ENCODE measurements at regions not wholly inside any gene's neighbourhood (a gene's known extent, or its start where the extent isn't known, plus 50 kb on each side); places are given as distances from the start of the nearest gene placed in this dataset.
"Not testable (repeated sequence)": the region's sequence is repeated elsewhere in the genome, so short reads cannot be mapped to it uniquely, and the experiment has no call there.

DNA sequence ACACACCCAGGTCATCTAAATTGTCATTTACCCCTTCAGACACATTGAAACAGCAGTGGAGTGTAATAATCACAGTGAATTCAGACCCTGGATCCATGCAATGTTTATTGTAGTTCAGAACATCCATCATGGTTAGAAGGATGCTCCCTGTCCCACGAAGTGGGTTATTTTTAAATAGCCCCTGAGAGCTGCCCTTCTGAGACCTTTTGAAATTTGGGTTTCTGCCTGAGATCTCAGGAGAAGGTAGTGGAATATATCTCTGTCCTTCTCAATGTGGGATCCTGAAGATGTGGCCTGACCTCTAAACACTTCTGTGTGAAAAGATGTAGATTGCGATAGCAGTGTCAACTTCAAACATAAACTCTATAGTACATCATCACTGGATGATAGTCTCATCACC is 1080.6 kb downstream of the TMEM121 start:
- DNase-seq = no peak

DNA sequence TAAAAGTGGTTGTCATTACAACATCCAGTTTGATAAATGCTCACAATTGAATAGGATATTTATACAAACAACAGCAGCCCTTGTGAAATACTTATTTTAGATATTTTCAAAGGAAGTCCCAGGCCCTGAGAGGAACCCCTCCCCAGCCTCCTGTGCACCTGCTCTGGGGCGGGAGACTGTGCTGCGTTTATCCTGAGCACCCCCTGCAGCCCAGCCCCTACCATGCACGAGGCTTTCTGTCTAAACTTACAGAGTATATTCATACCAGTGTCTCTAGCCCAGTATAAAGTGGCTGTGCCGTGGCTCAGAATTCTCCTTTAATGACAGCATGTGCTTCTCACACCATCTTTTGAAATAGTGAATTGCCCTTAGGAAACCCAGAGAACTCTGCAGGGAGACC is 1084.3 kb downstream of the TMEM121 start:
- no peak for DNase-seq

DNA sequence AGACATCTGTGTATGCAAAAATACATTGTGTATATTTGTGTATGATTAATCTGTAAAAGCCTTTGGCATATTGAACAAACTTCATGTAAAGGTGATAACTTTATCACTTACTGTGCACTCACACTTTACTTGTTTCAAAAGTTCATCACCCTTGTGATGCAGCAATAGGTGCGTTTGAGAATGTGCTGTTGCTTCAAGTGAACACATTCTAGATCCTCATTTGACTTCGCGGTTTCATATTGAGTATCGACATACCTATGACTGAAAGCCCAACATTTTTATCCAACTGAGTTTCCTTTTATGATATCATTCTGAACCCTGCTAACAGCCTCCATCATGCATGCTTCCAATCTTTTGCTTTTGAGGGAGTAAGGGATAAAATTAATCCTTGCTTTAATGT is 1086.9 kb downstream of the TMEM121 start:
- DNase-seq = no peak

DNA sequence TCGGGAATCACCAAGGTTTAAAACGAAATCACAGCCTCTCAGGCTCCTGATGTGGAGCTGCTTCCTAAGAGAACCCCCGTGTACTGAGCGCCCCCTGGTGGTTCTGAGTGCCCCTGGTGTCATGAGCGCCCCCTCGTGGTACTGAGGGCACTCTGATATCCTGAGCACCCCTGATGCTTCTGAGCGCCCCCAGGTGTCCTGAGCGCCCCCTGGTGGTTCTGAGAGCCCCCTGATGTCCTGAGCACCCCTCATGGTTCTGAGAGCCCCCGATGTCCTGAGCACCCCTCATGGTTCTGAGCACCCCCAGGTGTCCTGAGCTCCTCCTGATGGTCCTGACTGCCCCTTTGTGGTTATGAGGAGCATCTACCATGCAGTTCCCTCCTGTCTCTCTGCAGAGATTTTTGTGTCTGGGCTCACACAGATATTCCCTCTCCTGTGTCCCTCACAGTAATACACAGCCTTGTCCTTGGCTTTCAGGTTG is 1092.1 kb downstream of the TMEM121 start:
- DNase-seq = peak; percentile 78

DNA sequence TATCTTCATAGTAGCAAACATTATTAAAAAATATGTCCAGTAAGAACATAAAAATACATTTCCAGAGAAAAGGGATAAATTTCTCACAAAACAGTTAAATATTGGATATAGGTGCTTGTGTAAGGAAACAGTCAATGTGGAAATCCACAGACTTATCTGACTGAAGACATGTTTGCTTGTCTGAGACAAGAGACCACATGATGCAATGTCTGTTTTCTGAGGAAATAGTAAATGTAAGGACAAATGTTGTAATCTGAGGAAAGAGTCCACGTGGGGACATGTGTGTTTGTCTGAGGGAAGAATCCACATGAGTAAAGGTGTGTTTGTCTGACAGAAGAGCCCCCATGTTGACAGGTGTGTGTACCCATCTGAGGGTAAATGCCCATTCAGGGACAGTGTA is 1093.2 kb downstream of the TMEM121 start:
- no peak for DNase-seq

DNA sequence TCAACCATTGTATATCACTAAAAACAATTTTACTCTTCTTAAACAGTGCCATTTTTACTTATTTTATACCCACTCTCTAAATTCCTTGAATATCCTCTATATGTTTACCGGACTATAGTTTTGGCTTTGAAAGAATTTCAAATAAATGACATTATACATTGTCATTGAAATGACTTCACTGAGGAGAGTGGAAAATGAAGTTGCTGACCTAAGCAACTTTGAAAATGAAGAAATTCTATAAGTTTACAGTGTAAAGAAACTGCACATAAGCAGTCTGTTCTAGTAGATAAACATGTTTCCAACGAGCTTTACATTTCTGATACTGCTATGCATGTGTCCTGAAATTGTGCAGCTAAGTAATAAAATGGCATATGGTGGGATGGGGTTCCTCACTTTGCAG is 1094.0 kb downstream of the TMEM121 start:
- DNase-seq = no peak

DNA sequence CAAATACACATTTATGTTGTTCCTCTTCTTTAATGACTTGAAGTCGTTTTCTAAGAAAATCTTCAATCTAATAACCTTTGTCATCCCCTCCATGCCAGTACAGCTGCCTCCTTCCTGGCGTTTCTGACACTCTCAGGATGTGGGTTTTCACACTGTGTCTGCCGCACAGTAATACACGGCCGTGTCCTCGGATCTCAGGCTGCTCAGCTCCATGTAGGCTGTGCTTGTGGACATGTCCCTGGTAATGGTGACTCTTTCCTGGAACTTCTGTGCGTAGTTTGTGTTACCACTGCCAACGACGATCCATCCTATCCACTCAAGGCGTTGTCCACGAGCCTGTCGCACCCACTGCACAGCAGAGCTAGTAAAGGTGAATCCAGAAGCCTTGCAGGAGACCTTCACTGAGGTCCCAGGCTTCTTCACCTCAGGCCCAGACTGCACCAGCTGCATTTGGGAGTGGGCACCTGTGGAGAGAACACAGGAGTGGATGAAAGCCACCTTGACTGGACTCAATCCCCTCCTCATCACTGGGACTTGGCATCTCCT is 1095.9 kb downstream of the TMEM121 start:
- no peak for DNase-seq

DNA sequence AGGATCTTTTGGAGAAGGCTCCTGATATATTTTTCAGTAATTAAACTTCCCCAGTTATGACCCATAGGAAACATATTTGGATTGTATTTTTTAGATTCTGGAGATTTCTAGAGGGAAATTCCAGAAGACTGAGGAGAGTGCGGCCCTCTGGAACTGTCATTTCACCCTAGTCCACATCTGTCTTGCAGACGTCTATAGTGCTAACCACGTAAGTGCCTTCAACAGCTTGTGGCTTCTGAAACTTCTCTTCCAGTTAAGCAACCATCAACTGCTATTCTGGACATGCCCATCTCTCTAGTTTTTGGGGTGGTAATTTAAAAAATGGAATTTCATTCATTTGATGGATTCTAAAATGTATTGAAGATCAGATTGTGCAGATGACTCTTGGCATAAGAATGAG is 1098.8 kb downstream of the TMEM121 start:
- DNase-seq = no peak

DNA sequence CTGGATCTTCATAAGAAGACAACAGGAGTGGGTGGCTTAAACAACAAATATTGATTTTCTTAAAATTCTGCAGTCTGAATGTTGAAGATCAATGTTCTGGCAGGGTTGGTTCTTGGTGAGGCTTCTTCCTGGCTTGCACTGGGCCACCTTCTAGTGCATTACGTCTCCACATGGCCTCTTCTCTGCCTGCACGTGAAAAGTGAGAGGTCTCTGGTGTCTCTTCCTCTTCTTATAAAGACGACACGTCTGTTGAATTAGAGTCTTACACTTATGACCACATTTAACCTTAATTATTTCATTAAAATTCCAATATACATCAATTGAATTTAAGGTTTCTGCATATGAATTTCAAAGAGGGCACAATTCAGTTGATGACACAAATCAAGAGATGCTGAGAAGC is 1100.1 kb downstream of the TMEM121 start:
- DNase-seq = not testable (repeated sequence)

DNA sequence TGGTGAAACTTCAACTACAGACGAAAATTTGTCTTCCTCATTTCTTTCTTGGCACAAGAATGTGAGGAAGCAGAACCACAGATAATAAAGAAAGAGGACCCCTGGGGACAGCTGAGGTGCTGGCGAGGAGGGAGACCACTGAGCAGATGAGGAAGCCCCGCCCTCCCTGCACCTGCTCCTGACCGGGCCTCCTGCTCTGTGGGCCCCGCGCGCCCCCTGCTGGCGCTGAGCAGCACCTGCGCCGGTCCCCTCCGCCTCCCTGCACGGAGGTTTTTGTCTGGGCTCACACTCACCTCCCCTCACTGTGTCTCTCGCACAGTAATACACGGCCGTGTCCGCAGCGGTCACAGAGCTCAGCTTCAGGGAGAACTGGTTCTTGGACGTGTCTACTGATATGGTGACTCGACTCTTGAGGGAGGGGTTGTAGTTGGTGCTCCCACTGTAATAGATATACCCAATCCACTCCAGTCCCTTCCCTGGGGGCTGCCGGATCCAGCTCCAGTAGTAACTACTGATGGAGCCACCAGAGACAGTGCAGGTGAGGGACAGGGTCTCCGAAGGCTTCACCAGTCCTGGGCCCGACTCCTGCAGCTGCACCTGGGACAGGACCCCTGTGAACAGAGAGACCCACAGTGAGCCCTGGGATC is 1100.7 kb downstream of the TMEM121 start:
- peak; percentile 54 for DNase-seq

DNA sequence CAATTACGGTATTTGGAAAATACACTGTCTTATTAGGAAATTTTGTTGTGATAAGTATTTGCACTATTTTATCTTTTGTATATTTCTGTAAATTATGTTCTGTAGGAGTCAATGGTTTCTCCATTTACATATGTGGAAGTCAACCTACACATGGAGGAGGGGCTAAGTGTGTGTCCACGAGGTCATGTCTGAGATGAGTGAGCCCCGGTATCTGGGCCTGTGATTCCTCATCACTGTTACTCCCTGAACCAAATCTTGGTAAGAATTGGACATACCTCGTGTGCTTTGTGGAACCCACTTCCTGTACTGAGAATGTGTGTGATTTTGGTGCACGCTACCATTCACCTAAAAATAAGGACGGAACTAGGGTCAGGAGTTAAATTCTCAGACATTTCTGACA is 1105.5 kb downstream of the TMEM121 start:
- DNase-seq = no peak

DNA sequence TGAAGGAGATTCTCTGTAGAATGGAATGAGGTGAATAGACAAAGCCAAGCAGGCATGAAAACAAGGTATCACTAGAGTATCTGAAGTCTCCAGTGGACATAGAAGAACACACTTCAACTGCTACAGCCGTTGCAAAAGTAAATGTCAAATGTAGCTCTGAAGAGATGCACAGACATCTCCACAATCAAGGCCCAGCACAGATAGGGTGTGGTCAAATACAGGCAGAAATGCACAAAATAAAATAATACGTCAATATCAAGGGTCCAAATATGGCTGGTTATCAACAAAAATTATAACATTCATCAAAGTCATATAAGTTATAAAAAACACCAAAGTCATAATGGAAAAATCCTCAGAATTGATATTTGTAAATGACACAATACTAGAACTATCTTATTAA is 1107.3 kb downstream of the TMEM121 start:
- DNase-seq = no peak

DNA sequence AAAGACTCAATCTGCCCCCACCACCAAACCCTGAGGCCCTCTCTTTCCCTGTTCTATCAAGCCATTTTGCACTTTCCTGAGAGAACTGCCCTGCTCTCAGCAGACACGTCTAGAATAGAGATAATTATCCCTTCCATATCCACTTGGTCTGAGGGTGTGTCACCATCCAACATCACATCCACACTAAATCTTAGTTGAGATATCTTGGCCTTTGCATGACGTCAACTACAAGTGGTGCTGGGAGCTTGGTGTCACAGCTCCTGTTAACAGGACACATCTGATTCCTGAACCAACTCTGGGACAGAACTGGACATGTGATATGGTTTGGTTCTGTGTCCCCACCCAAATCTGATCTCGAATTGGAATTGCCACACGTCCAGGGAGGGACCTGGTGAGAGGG is 1109.2 kb downstream of the TMEM121 start:
- no peak for DNase-seq

DNA sequence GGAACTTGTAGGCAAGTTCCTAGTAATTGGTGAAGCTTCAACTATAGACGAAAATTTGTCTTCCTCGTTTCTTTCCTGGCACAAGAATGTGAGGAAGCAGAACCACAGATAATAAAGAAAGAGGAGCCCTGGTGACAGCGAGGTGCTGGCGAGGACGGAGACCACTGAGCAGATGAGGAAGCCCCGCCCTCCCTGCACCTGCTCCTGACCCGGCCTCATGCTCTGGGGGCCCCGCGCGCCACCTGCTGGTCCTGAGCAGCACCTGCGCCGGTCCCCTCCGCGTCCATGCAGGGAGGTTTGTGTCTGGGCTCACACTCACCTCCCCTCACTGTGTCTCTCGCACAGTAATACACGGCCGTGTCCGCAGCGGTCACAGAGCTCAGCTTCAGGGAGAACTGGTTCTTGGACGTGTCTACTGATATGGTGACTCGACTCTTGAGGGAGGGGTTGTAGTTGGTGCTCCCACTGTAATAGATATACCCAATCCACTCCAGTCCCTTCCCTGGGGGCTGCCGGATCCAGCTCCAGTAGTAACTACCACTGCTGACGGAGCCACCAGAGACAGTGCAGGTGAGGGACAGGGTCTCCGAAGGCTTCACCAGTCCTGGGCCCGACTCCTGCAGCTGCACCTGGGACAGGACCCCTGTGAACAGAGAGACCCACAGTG is 1112.5 kb downstream of the TMEM121 start:
- DNase-seq = peak; percentile 39

DNA sequence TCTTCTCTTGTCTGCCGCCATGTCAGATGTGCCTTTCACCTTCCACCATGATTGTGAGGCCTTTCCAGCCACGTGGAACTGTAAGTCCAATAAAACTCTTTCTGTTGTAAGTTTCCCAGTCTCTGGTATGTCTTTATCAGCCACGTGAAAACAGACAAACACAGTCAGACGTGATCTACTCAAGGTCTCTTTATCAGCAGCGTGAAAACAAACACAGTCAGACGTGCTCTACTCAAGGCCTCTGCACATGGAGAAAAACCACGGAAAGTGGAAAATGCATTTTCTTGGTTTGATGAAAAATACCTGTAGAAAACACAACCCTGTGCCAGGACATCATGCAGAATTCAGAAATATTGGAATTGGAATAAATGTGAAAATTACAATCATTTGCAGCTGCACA is 1115.7 kb downstream of the TMEM121 start:
- no peak for DNase-seq

DNA sequence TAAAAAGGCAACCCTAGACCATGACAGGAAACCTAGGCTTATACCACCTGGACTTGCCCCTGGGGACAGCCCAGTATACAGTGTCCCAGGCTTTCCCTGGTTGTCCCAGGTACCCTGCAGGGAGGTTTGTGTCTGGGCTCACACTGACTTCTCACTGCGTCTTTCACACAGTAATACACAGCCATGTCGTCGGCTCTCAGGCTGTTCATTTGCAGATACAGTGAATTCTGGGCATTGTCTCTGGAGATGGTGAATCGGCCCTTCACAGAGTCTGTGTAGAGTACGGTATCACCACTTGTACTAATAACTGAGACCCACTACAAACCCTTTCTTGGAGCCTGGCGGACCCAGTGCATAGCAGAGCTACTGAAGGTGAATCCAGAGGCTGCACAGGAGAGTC is 1116.6 kb downstream of the TMEM121 start:
- DNase-seq = not testable (repeated sequence)

DNA sequence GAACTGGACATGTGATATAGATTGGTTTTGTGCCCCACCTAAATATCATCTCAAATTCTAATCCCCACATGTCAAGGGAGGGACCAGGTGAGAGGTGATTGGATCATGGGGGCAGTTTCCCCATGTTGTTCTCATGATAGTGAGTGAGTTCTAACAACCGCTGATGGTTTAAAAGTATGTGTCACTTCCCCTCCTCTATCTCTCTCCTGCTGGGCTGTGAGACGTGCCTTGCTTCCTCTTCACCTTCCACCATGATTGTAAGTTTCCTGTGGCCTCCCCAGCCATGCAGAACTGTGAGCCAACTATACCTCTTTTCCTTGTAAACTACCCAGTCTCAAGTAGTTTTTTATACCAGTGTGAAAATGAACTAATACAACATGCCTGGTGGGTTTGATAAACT is 1122.5 kb downstream of the TMEM121 start:
- DNase-seq = not testable (repeated sequence)

DNA sequence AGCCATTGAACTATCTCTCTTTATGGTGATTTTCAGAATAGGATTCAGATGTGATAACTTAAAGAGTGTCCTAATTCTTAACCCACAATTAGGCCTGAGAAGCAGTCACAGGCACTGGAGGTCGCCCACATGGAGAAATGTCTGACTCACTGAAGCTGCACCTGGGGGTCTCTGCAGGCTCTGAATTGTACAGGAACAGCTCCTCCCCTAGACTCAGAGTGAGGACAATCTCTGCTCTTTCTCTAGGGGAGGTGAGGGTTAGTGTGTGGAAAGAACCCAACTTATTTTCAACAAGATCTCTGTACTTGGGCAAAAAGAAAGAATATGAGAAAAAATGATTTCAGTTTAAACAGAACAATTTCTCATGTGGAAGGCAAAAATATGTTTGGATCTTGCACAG is 1124.6 kb downstream of the TMEM121 start:
- no peak for DNase-seq

DNA sequence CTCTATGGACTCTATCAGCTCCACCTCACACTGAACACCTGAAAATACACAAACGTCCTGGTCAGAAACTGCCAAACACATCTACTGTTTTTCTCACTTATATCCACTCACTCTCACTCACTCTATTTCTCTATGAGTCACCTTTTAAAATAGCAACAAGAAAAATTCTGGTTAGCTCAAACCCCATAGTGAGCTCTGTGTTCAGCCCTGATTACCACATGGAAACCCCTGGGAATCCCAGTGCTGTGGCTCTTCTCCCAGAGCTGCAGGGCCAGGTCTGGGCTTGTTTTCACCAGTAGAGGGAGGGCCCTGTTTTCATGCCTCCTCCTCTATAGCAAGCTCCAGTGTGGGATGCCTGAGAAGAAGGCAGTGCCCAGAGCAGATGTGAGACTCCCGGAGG is 1126.1 kb downstream of the TMEM121 start:
- no peak for DNase-seq

DNA sequence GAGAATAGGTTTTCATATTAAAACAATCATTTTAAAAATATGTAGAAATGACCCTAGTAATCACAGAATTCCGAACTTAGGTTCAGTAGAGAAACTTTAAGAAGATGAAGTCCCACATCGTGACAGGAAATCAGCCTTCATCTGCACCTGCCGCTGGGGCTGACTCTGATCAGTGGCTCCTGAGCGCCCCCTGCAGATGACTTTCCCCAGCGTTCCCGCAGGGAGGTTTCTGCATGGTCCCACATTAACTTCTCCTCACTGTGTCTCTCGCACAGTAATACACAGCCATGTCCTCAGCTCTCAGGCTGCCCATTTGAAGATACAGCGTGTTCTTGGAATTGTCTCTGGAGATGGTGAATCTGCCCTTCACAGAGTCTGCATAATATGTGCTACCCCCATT is 1131.1 kb downstream of the TMEM121 start:
- peak; percentile 44 for DNase-seq

DNA sequence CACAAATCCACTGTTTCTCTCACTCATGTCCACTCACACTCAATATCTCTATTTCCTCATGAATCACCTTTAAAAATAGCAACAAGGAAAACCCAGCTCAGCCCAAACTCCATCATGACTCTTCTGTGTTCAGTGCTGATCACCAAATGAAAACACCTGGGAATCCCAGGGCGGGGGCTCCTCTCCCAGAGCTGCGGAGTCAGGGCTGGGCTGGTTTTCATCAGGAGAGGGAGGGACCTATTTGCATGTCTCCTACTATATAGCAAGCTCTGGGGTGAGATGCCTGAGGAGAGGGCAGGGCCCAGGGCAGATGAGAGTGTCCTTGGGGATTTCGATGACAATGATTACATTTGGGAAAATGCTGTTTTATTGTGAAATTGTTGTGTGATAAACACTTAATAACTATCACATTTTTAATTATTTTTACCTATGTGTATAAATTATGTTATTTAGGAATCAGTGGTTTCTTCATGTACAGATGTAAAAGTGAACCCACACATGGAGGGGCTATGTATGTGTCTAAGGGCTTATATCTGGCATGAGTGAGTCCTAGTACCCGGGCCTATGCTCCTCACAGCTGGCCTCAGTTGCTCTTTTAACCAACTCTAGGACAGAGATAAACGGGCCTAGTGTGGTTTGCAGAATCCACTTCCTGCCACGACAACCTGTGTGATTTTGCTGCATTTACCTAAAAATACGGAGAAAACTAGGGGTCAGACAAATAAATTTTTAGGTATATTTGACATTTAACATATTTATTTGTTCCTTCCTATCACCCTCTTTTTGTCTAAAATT is 1131.9 kb downstream of the TMEM121 start:
- DNase-seq = not testable (repeated sequence)

DNA sequence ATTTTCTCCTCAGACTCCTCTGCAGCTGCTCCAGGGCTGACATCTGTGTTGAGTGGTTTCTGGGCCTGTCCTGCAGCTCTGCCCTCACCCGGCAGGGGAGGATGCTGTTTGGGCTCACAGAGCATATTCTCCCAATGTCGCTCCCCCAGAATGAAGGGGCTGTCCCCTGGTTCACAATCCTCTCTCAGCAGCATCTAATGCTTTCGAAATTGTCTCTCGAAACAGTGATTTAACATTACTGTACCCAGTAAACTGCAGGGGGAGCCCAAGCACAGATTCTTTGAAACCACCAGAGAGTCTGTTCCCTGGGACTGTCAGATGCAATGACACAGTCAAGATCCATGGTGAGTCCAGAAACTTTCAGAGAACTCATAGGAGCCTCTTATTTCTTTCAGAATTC is 1135.2 kb downstream of the TMEM121 start:
- DNase-seq = peak; percentile 29

DNA sequence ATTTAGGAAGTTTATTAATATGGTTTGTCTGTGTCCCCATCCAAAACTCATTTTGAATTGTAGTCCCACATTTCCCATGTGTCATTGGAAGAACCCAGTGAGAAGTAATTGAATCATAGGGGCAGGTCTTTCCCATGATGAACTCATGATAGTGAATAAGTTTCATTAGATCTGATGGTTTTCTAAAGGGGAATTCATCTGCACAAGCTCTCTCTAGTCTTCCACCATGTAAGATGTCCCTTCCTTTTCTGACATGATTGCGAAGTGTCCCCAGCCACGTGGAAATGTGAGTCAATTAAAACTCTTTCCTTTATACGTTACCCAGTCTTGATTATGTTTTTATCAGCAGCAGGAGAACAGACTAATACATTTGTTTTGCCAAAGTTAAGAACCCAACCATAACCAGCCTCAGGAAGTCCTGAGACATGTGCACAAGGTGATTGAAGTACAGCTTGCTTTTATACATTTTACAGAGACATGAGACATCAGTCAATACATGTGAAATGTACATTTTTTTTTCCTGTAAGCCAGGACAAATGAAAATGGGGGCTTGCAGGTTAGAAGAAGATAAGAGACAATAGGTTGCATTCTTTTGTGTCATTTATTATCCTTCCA is 1136.7 kb downstream of the TMEM121 start:
- no peak for DNase-seq

Measured in effector CD8-positive, alpha-beta T cell (primary cell).